Ovary (tissue), 7 donors: ENCODE measurements at regions not wholly inside any gene's neighbourhood (a gene's known extent, or its start where the extent isn't known, plus 50 kb on each side); places are given as distances from the start of the nearest gene placed in this dataset.

Source experiments
- DNase-seq, 5 donors: peaks; one replicate each; pipeline ENCODE4 v3.0.0-alpha.2; 2019 to 2020
- H3K27ac ChIP-seq, 2 donors: fragments of 200-600 bp; one replicate each; pipeline versions ENCODE4 v1.5.1 to v1.8.0; 2019 to 2022
- H3K27me3 ChIP-seq: fragments of 200-600 bp; one replicate; pipeline ENCODE4 v1.8.0; 2022
- H3K36me3 ChIP-seq: fragments of 200-600 bp; sonication (generic); one replicate; pipeline ENCODE4 v1.5.1; 2019
- H3K4me1 ChIP-seq: one replicate; pipeline ENCODE4 v1.8.1; 2013; ENCODE audit warnings: mild to moderate bottlenecking, moderate library complexity; ENCODE audit not compliant: insufficient read depth
- H3K4me3 ChIP-seq: fragments of 200-600 bp; sonication (generic); one replicate; pipeline ENCODE4 v1.5.1; 2017
- H3K9me3 ChIP-seq, 2 donors: fragments of 200-600 bp in 1 of 2; sonication (generic) in 1 of 2; one replicate each; pipeline versions ENCODE4 v1.5.1 to v1.8.1; 2013 to 2019; ENCODE audit warnings: mild to moderate bottlenecking in 1 of 2, moderate library complexity in 1 of 2
- CTCF ChIP-seq, 3 donors: fragments of 450-650 bp in 2 of 3; fragments of 200-600 bp in 1 of 3; IDR thresholded peaks; one replicate each; pipeline versions ENCODE4 v1.5.1 to v1.8.0; 2016 to 2022; ENCODE audit warnings: antibody characterized with exemption in 3 of 3, mild to moderate bottlenecking in 1 of 3
- EP300 ChIP-seq: sonication (generic); formaldehyde crosslinking; IDR thresholded peaks from one replicate; pipeline ENCODE4 v1.6.1; 2017; ENCODE audit warnings: antibody characterized with exemption
- POLR2A ChIP-seq: fragments of 450-650 bp; IDR thresholded peaks from one replicate; pipeline ENCODE4 v1.6.1; 2017; ENCODE audit warnings: antibody characterized with exemption, mild to moderate bottlenecking, moderate library complexity
- WGBS, 3 donors: extraction: QIAGEN DNeasy Blood & Tissue Kit in 1 of 3; methylation state at CpG; one replicate each; pipeline versions ENCODE4 v1.1.5 to v1.1.7; 2013 to 2017; 5-methylcytosine and 5-hydroxymethylcytosine counted together
- intact Hi-C, 4 donors: fragments of 100-400 bp; cut with DNase I; formaldehyde crosslinking; loops; one replicate each; pipeline versions ENCODE4 v1.11.0 to v1.15.1; 2022 to 2023
- donor health status: DM: no; HTN: no; CAD: no; lungs with moderate emphysema.
- donor health status: DM: no; HTN: no; CAD: no.
- donor health status: Bipolar disorder and iron deficiency.
- donor health status: DM: no; HTN: no; CAD: no.
- donor health status: DM: yes; HTN: yes; CAD: no.

- H3K27ac ChIP-seq, result no peak overlapping the region
- peak in 1 of 5 donors; percentile 33 for DNase-seq
Observed at GRCh38 chr3:46124216-46125177, 83.6 kb downstream of the CCR1 start.

GRCh38 chr3:46123646-46124045 lies 84.5 kb downstream of the CCR1 start:
- no peak for DNase-seq
- TF ChIP-seq EP300 (no peak), POLR2A (no peak), CTCF (IDR thresholded peaks at IDR 0.05) (no peak)
- Histone ChIP-seq H3K27me3 (no peaks in the 10 kb centered on the region), H3K36me3 (no peaks in the 10 kb centered on the region), H3K9me3 (no peaks in the 10 kb centered on the region), H3K4me3 (no peak overlapping the region), H3K27ac (no peak overlapping the region), H3K4me1 (peaks cover 9% of the 10 kb centered on the region)
- intact Hi-C loops, result no loop called here
- 89 to 98% (median 96%) methylated on average over 3 of the region's 3 CpGs for WGBS, 3 donors

More at GRCh38 chr3:46124216-46125177, 83.6 kb downstream of the CCR1 start:
- TF ChIP-seq EP300 (no peak), POLR2A (no peak), CTCF (IDR thresholded peaks at IDR 0.05) (no peak)
- Histone ChIP-seq H3K27me3 (no peaks in the 10 kb centered on the region), H3K9me3 (no peaks in the 10 kb centered on the region), H3K36me3 (no peaks in the 10 kb centered on the region), H3K4me3 (no peak overlapping the region), H3K4me1 (peaks cover 9% of the 10 kb centered on the region)
- WGBS, 3 donors, result 63 to 69% (median 67%) methylated on average over 6 of the region's 6 CpGs
- intact Hi-C loops, result no loop called here

- Histone ChIP-seq H3K9me3 (no peaks in the 10 kb centered on the region), H3K27me3 (no peaks in the 10 kb centered on the region), H3K36me3 (no peaks in the 10 kb centered on the region), H3K27ac (no peak overlapping the region), H3K4me1 (peaks cover 8% of the 10 kb centered on the region), H3K4me3 (no peak overlapping the region)
- TF ChIP-seq CTCF (IDR thresholded peaks at IDR 0.05), result no peak
- TF ChIP-seq EP300, result no peak
- TF ChIP-seq POLR2A, result no peak
- 12 to 34% (median 21%) methylated on average over 2 of the region's 2 CpGs for WGBS, 3 donors
- no peak for DNase-seq
- intact Hi-C loops, result no loop called here
Observed at GRCh38 chr3:46122091-46122490, 86.0 kb downstream of the CCR1 start.

- Histone ChIP-seq H3K4me3 (no peak overlapping the region), H3K27me3 (no peaks in the 10 kb centered on the region), H3K27ac (no peak overlapping the region), H3K36me3 (no peaks in the 10 kb centered on the region), H3K9me3 (no peaks in the 10 kb centered on the region), H3K4me1 (peaks cover 8% of the 10 kb centered on the region)
- TF ChIP-seq POLR2A (no peak), CTCF (IDR thresholded peaks at IDR 0.05) (no peak), EP300 (no peak)
- intact Hi-C loops, result no loop called here
- WGBS, 3 donors, result 51 to 52% (median 52%) methylated on average over 1 of the region's 1 CpG
- DNase-seq, result no peak
Observed at GRCh38 chr3:46120983-46121382, 87.1 kb downstream of the CCR1 start.
